ENCODE measurements at regions not wholly inside any gene's neighbourhood (a gene's known extent, or its start where the extent isn't known, plus 50 kb on each side); places are given as distances from the start of the nearest gene placed in this dataset.

- H3K27ac ChIP-seq = no peak overlapping the region
- TF ChIP-seq ZFX (IDR thresholded peaks at IDR 0.05) = no peak
- TF ChIP-seq CTCF (conservative IDR thresholded peaks at IDR 0.05) = no peak
Measured at GRCh38 chr3:28907616-28908015, 373.3 kb upstream of the RBMS3 start.

- H3K27ac ChIP-seq = no peak overlapping the region
- TF ChIP-seq ZFX (IDR thresholded peaks at IDR 0.05) (no peak), CTCF (conservative IDR thresholded peaks at IDR 0.05) (no peak)
Measured at GRCh38 chr3:28912120-28912885, 368.6 kb upstream of the RBMS3 start.

- no peak; the same call in 1 of the 2 replicates for TF ChIP-seq CTCF (conservative IDR thresholded peaks at IDR 0.05)
- no peak for TF ChIP-seq ZFX (IDR thresholded peaks at IDR 0.05)
- no peak overlapping the region for H3K27ac ChIP-seq
Measured at GRCh38 chr3:28915741-28916500, 364.9 kb upstream of the RBMS3 start.

- TF ChIP-seq ZFX (IDR thresholded peaks at IDR 0.05) (no peak), CTCF (conservative IDR thresholded peaks at IDR 0.05) (peak; percentile 23; the same call in 1 of the 2 replicates)
- no peak overlapping the region for H3K27ac ChIP-seq
Measured at GRCh38 chr3:28916713-28917499, 364.0 kb upstream of the RBMS3 start.

GRCh38 chr3:28917895-28918475 is 362.9 kb upstream of the RBMS3 start:
- H3K27ac ChIP-seq = no peak overlapping the region
- TF ChIP-seq CTCF (conservative IDR thresholded peaks at IDR 0.05) (no peak), ZFX (IDR thresholded peaks at IDR 0.05) (no peak)

- no peak overlapping the region for H3K27ac ChIP-seq
- TF ChIP-seq CTCF (conservative IDR thresholded peaks at IDR 0.05) = no peak
Measured at GRCh38 chr3:28922376-28922775, 358.5 kb upstream of the RBMS3 start.
